GM23338 (cell line): ENCODE measurements at regions not wholly inside any gene's neighbourhood (a gene's known extent, or its start where the extent isn't known, plus 50 kb on each side); places are given as distances from the start of the nearest gene placed in this dataset.

Experiments used
- NANOG ChIP-seq: IDR thresholded peaks from 2 replicates; pipeline ENCODE4 v1.6.1; 2016; ENCODE audit warnings: antibody characterized with exemption, borderline replicate concordance
- POLR2AphosphoS5 ChIP-seq: IDR thresholded peaks from 2 replicates; pipeline ENCODE4 v1.6.1; 2016; ENCODE audit warnings: antibody characterized with exemption, low read depth

GRCh38 chr21:32975811-32976431, 49.8 kb upstream of the OLIG2 start:
- TF ChIP-seq POLR2AphosphoS5 (no peak), NANOG (no peak)
